HCT116 (cell line): ENCODE measurements at regions not wholly inside any gene's neighbourhood (a gene's known extent, or its start where the extent isn't known, plus 50 kb on each side); places are given as distances from the start of the nearest gene placed in this dataset.

ENCODE experiments used
- ATAC-seq: fragments of 200-7000 bp; cut with Tn5 transposase; 2 replicates; pipeline ENCODE4 v1.9.1; 2020; ENCODE audit warnings: mild to moderate bottlenecking, moderate library complexity
- BruUV-seq: library from RNA; stranded (reverse); fragments of 400-500 nt; replicated peaks from 2 replicates; lab custom pipeline; 2021; lab: Mats Ljungman, UMichigan
- CTCF ChIA-PET: fragments of 300-600 bp; sonication (Branson Sonifier 250); formaldehyde crosslinking; loops from one replicate; lab custom pipeline; 2021; ENCODE audit warnings: antibody characterized with exemption; lab: Charles Lee
- POLR2A ChIA-PET: fragments of 300-600, 350-600 bp; sonication (Branson Sonifier 250); formaldehyde crosslinking; loops from one replicate; lab custom pipeline; 2021; ENCODE audit warnings: antibody characterized with exemption; lab: Charles Lee
- RAD21 ChIA-PET, 2 experiments: fragments of 300-600 bp; sonication (Branson Sonifier 250); formaldehyde crosslinking; loops; one replicate each; lab custom pipeline; 2023; ENCODE audit warnings: low total read pairs in 2 of 2; ENCODE audit not compliant: uncharacterized antibody in 2 of 2, unreplicated experiment in 2 of 2, low non-redundant PET in 1 of 2; lab: Charles Lee
- DNase-seq: peaks from one replicate; pipeline ENCODE4 v3.0.0-alpha.2; 2010; ENCODE audit warnings: low read depth, low spot score
- H2AFZ ChIP-seq: fragments of 200-600 bp; shearing (Covaris generic), sonication (generic); 2 replicates; pipeline ENCODE4 v1.6.1; 2017; ENCODE audit warnings: low read depth, mixed run types, mixed read lengths, antibody characterized with exemption, low read length; ENCODE audit not compliant: poor library complexity, severe bottlenecking
- H3K27ac ChIP-seq: 2 replicates; pipeline ENCODE4 v1.5.1; 2012; ENCODE audit warnings: low read depth, low read length
- H3K27me3 ChIP-seq: fragments of 200-600 bp; sonication (generic); 2 replicates; pipeline ENCODE4 v1.6.1; 2016; ENCODE audit warnings: mixed run types, low read length, mixed read lengths; ENCODE audit not compliant: insufficient read depth
- H3K36me3 ChIP-seq, 2 experiments: fragments of 200-500 bp in 1 of 2; fragments of 200-600 bp in 1 of 2; sonication (Bioruptor generic) in 1 of 2; sonication (generic) in 1 of 2; 2 replicates each; pipeline versions ENCODE4 v1.5.1 to v1.6.1; 2014 to 2016; ENCODE audit warnings: low read length in 2 of 2, inconsistent platforms in 1 of 2, mixed read lengths in 1 of 2, mixed run types in 1 of 2; ENCODE audit not compliant: insufficient read depth in 2 of 2, control insufficient read depth in 1 of 2
- H3K4me1 ChIP-seq, 2 experiments: fragments of 200-600 bp in 1 of 2; sonication (generic) in 1 of 2; 2 replicates each; pipeline versions ENCODE4 v1.5.1 to v1.6.1; 2012 to 2017; ENCODE audit warnings: low read length in 2 of 2, inconsistent platforms in 1 of 2, mild to moderate bottlenecking in 1 of 2, mixed read lengths in 1 of 2, mixed run types in 1 of 2, moderate library complexity in 1 of 2; ENCODE audit not compliant: insufficient read depth in 2 of 2, control insufficient read depth in 1 of 2
- H3K4me2 ChIP-seq: fragments of 200-600 bp; sonication (generic); 2 replicates; pipeline ENCODE4 v1.6.1; 2017; ENCODE audit warnings: mixed run types, low read length, mixed read lengths
- H3K4me3 ChIP-seq, 2 experiments: fragments of 200-600 bp in 1 of 2; sonication (generic) in 1 of 2; replicated peaks in 1 of 2; 2 replicates each; pipeline ENCODE4 v1.5.1; 2011 to 2016; ENCODE audit warnings: low read length in 2 of 2, control low read depth in 1 of 2, low read depth in 1 of 2, mild to moderate bottlenecking in 1 of 2, mixed read lengths in 1 of 2, mixed run types in 1 of 2
- H3K79me2 ChIP-seq: fragments of 200-600 bp; sonication (generic); 2 replicates; pipeline ENCODE4 v1.6.1; 2017; ENCODE audit warnings: mild to moderate bottlenecking, mixed run types, low read length, moderate library complexity, mixed read lengths; ENCODE audit not compliant: insufficient read depth
- H3K9ac ChIP-seq: fragments of 200-600 bp; sonication (generic); 2 replicates; pipeline ENCODE4 v1.6.1; 2016; ENCODE audit warnings: low read length, mixed read lengths
- H3K9me2 ChIP-seq: fragments of 200-600 bp; sonication (generic), shearing (Covaris generic); 2 replicates; pipeline ENCODE4 v1.6.1; 2017; ENCODE audit warnings: mixed run types, mild to moderate bottlenecking, moderate library complexity; ENCODE audit not compliant: insufficient read depth
- H3K9me3 ChIP-seq, 2 experiments: fragments of 200-500 bp in 1 of 2; fragments of 200-600 bp in 1 of 2; sonication (Bioruptor generic) in 1 of 2; sonication (generic) in 1 of 2; 2 replicates each; pipeline ENCODE4 v1.6.1; 2014 to 2017; ENCODE audit warnings: low read length in 2 of 2, mixed read lengths in 2 of 2, inconsistent platforms in 1 of 2, low read depth in 1 of 2, mild to moderate bottlenecking in 1 of 2, mixed run types in 1 of 2, moderate library complexity in 1 of 2; ENCODE audit not compliant: control insufficient read depth in 1 of 2, insufficient read depth in 1 of 2
- H4K20me1 ChIP-seq: fragments of 200-600 bp; sonication (generic), shearing (Covaris generic); 2 replicates; pipeline ENCODE4 v1.6.1; 2017; ENCODE audit warnings: mixed run types, mild to moderate bottlenecking, moderate library complexity; ENCODE audit not compliant: insufficient read depth
- ATF3 ChIP-seq: IDR thresholded peaks from 2 replicates; pipeline ENCODE4 v1.6.1; 2012
- CEBPB ChIP-seq: IDR thresholded peaks from 2 replicates; pipeline ENCODE4 v1.6.1; 2012; ENCODE audit warnings: low read depth
- CTCF ChIP-seq, 3 experiments: fragments of 200-600 bp in 1 of 3; sonication (generic) in 1 of 3; IDR thresholded peaks in 2 of 3; conservative IDR thresholded peaks in 1 of 3; 2 replicates each; pipeline ENCODE4 v1.5.1; 2012 to 2017; ENCODE audit warnings: low read depth in 2 of 3, low read length in 2 of 3, antibody characterized with exemption in 1 of 3, borderline replicate concordance in 1 of 3, control low read depth in 1 of 3, mild to moderate bottlenecking in 1 of 3, mixed read lengths in 1 of 3, mixed run types in 1 of 3, moderate library complexity in 1 of 3; ENCODE audit not compliant: insufficient read depth in 1 of 3
- EGR1 ChIP-seq: IDR thresholded peaks from 2 replicates; pipeline ENCODE4 v1.6.1; 2012; ENCODE audit warnings: low read depth
- EZH2 ChIP-seq: fragments of 200-600 bp; sonication (generic); IDR thresholded peaks from 2 replicates; pipeline ENCODE4 v1.6.1; 2017; ENCODE audit warnings: antibody characterized with exemption, mixed run types
- FOSL1 ChIP-seq: IDR thresholded peaks from 2 replicates; pipeline ENCODE4 v1.6.1; 2012; ENCODE audit warnings: low read depth
- JUND ChIP-seq: IDR thresholded peaks from 2 replicates; pipeline ENCODE4 v1.6.1; 2012
- MAX ChIP-seq: IDR thresholded peaks from 2 replicates; pipeline ENCODE4 v1.6.1; 2012
- POLR2A ChIP-seq: IDR thresholded peaks from 2 replicates; pipeline ENCODE4 v1.7.0; 2011; ENCODE audit warnings: borderline replicate concordance; ENCODE audit not compliant: insufficient read depth, insufficient read length; ENCODE audit errors: extremely low read depth
- POLR2AphosphoS5 ChIP-seq: IDR thresholded peaks from 2 replicates; pipeline ENCODE4 v1.6.1; 2011; ENCODE audit warnings: mild to moderate bottlenecking, low read depth, low read length, moderate library complexity
- RAD21 ChIP-seq: IDR thresholded peaks from 2 replicates; pipeline ENCODE4 v1.6.1; 2012; ENCODE audit warnings: low read depth, mild to moderate bottlenecking
- REST ChIP-seq: IDR thresholded peaks from 2 replicates; pipeline ENCODE4 v1.6.1; 2012; ENCODE audit warnings: low read depth
- SIN3A ChIP-seq: IDR thresholded peaks from 2 replicates; pipeline ENCODE4 v1.6.1; 2012; ENCODE audit warnings: low read depth
- SP1 ChIP-seq: IDR thresholded peaks from 2 replicates; pipeline ENCODE4 v1.6.1; 2012; ENCODE audit warnings: low read depth
- TCF7L2 ChIP-seq: IDR thresholded peaks from 2 replicates; pipeline ENCODE4 v1.7.0; 2011; ENCODE audit warnings: borderline replicate concordance, inconsistent platforms; ENCODE audit not compliant: insufficient read depth, insufficient read length; ENCODE audit errors: extremely low read depth
- YY1 ChIP-seq: IDR thresholded peaks from 2 replicates; pipeline ENCODE4 v1.6.1; 2011; ENCODE audit warnings: low read length, low read depth, moderate library complexity, mild to moderate bottlenecking; ENCODE audit not compliant: insufficient replicate concordance; ENCODE audit errors: extremely low read depth
- ZFX ChIP-seq: fragments of 450-650 bp; IDR thresholded peaks from 2 replicates; pipeline ENCODE4 v1.6.1; 2017
- ZNF274 ChIP-seq: fragments of 200-500 bp; sonication (Bioruptor generic); IDR thresholded peaks from 2 replicates; pipeline ENCODE4 v1.6.1; 2014; ENCODE audit warnings: mild to moderate bottlenecking, low read depth, low read length, inconsistent platforms
- intact Hi-C: fragments of 100-400 bp; cut with micrococcal nuclease; formaldehyde crosslinking; loops from 2 replicates; pipeline ENCODE4 v1.10.0; 2022

- no peaks in the 10 kb centered on the region for H3K9me2 ChIP-seq
- no peak overlapping the region for H2AFZ ChIP-seq
- no peaks in the 10 kb centered on the region for H3K79me2 ChIP-seq
- BruUV-seq = no TSS peak
- H3K36me3 ChIP-seq = no peaks in the 10 kb centered on the region
- no peak overlapping the region for H3K4me2 ChIP-seq
- POLR2A ChIA-PET = no interaction called here
- no peak for DNase-seq
- H3K27me3 ChIP-seq = peaks cover 49% of the 10 kb centered on the region
- intact Hi-C loops = no loop called here
- H3K27ac ChIP-seq = no peak overlapping the region
- H3K9ac ChIP-seq = no peak overlapping the region
- RAD21 ChIA-PET = no interaction called here
- no peaks in the 10 kb centered on the region for H4K20me1 ChIP-seq
- TF ChIP-seq MAX (no peak), CEBPB (no peak), TCF7L2 (no peak), YY1 (no peak), ZNF274 (no peak), SIN3A (no peak), POLR2A (no peak)
- no peaks in the 10 kb centered on the region for H3K4me1 ChIP-seq
- no peak for ATAC-seq
- H3K4me3 ChIP-seq = no peak overlapping the region
- CTCF ChIA-PET = no interaction called here
- H3K9me3 ChIP-seq = no peaks in the 10 kb centered on the region
Observed at GRCh38 chr20:24718277-24718676, 230.8 kb upstream of the CST7 start.

GRCh38 chr20:24718696-24719095, 230.4 kb upstream of the CST7 start:
- no peaks in the 10 kb centered on the region for H3K4me1 ChIP-seq
- ChIA-PET RAD21 (no interaction called here), CTCF (no interaction called here), POLR2A (no interaction called here)
- no peaks in the 10 kb centered on the region for H3K36me3 ChIP-seq
- H3K27ac ChIP-seq = no peak overlapping the region
- H3K9me2 ChIP-seq = no peaks in the 10 kb centered on the region
- H3K9me3 ChIP-seq = no peaks in the 10 kb centered on the region
- H3K27me3 ChIP-seq = peaks cover 53% of the 10 kb centered on the region
- no peaks in the 10 kb centered on the region for H3K79me2 ChIP-seq
- no peak for ATAC-seq
- intact Hi-C loops = no loop called here
- H2AFZ ChIP-seq = no peak overlapping the region
- no peak for TF ChIP-seq ATF3
- TF ChIP-seq EGR1 = no peak
- no peak for TF ChIP-seq CEBPB
- TF ChIP-seq TCF7L2 = no peak
- no peak for TF ChIP-seq EZH2
- no peak for TF ChIP-seq FOSL1
- TF ChIP-seq SP1 = no peak
- TF ChIP-seq REST = no peak
- no peak for TF ChIP-seq POLR2A
- no peak for TF ChIP-seq POLR2AphosphoS5
- no peak for TF ChIP-seq ZFX
- no peak for TF ChIP-seq CTCF (IDR thresholded peaks at IDR 0.05 in 2 of 3, conservative IDR thresholded peaks at IDR 0.05 in 1 of 3; ENCODE audit: borderline replicate concordance in 1 of 3, insufficient read depth in 1 of 3, low read depth in 2 of 3, low read length in 2 of 3)
- TF ChIP-seq RAD21 = no peak
- no peak for TF ChIP-seq JUND
- TF ChIP-seq, all 23 proteins: peak for 0
- Histone ChIP-seq H3K4me3 (no peak overlapping the region), H4K20me1 (no peaks in the 10 kb centered on the region), H3K4me2 (no peak overlapping the region), H3K9ac (no peak overlapping the region)
- no peak for DNase-seq
- no TSS peak for BruUV-seq
